B cell (primary cell): ENCODE measurements at regions not wholly inside any gene's neighbourhood (a gene's known extent, or its start where the extent isn't known, plus 50 kb on each side); places are given as distances from the start of the nearest gene placed in this dataset.

Experiments
- ATAC-seq: fragments of 200-7000 bp; cut with Tn5 transposase; one replicate; pipeline ENCODE4 v1.10.0; 2021; ENCODE audit warnings: low read depth, mild to moderate bottlenecking, moderate number of reproducible peaks, moderate library complexity
- CTCF ChIA-PET: fragments of 350-600 bp; sonication (Branson Sonifier 250); formaldehyde crosslinking; loops from one replicate; lab custom pipeline; 2021; ENCODE audit warnings: antibody characterized with exemption, inconsistent platforms; lab: Charles Lee
- POLR2A ChIA-PET: fragments of 350-600 bp; sonication (Branson Sonifier 250); formaldehyde crosslinking; loops from one replicate; lab custom pipeline; 2021; ENCODE audit warnings: antibody characterized with exemption; lab: Charles Lee
- DNase-seq: peaks from one replicate; pipeline ENCODE4 v3.0.0; 2013
- H2AFZ ChIP-seq: 2 replicates; pipeline ENCODE4 v1.6.1; 2012; ENCODE audit warnings: mild to moderate bottlenecking, low read depth, low read length; ENCODE audit not compliant: insufficient read depth, poor library complexity, severe bottlenecking
- H3K27ac ChIP-seq, 2 donors: 1 replicate in 1 of 2; 2 replicates in 1 of 2; pipeline ENCODE4 v1.5.1; 2012 to 2013; ENCODE audit warnings: low read length in 2 of 2, mild to moderate bottlenecking in 2 of 2, moderate library complexity in 1 of 2
- H3K27me3 ChIP-seq, 4 experiments: fragments of 200-600 bp in 1 of 4; sonication (generic) in 1 of 4; replicated peaks in 1 of 4; 1 replicate in 2 of 4; 2 replicates in 2 of 4; pipeline versions ENCODE4 v1.6.1 to v1.7.0; 2013 to 2016; ENCODE audit warnings: low read length in 3 of 4, mild to moderate bottlenecking in 2 of 4, mixed read lengths in 1 of 4, moderate library complexity in 1 of 4; ENCODE audit not compliant: insufficient read depth in 4 of 4, control insufficient read depth in 3 of 4; ENCODE audit errors: control extremely low read depth in 1 of 4
- H3K36me3 ChIP-seq, 2 experiments: replicated peaks in 1 of 2; 1 replicate in 1 of 2; 2 replicates in 1 of 2; pipeline versions ENCODE4 v1.6.1 to v1.7.1; 2013; ENCODE audit warnings: low read length in 1 of 2; ENCODE audit not compliant: insufficient read depth in 2 of 2, control insufficient read depth in 1 of 2; ENCODE audit errors: control extremely low read depth in 1 of 2, extremely low read depth in 1 of 2
- H3K4me1 ChIP-seq, 2 donors: fragments of 200-600 bp in 1 of 2; sonication (generic) in 1 of 2; 1 replicate in 1 of 2; 2 replicates in 1 of 2; pipeline versions ENCODE4 v1.5.1 to v1.6.1; 2013 to 2017; ENCODE audit warnings: low read length in 2 of 2; ENCODE audit not compliant: control insufficient read depth in 2 of 2, insufficient read depth in 2 of 2
- H3K4me2 ChIP-seq: replicated peaks from 2 replicates; pipeline ENCODE3; 2012; ENCODE audit warnings: mild to moderate bottlenecking, low read depth, low read length; ENCODE audit not compliant: poor library complexity, severe bottlenecking
- H3K4me3 ChIP-seq, 5 experiments: fragments of 200-600 bp in 1 of 5; sonication (generic) in 1 of 5; 1 replicate in 3 of 5; 2 replicates in 2 of 5; pipeline versions ENCODE4 v1.5.1 to v1.7.0; 2011 to 2016; ENCODE audit warnings: low read length in 4 of 5, mild to moderate bottlenecking in 4 of 5, low read depth in 2 of 5, control low read depth in 1 of 5, moderate library complexity in 1 of 5; ENCODE audit not compliant: insufficient read depth in 1 of 5; ENCODE audit errors: control extremely low read depth in 1 of 5, extremely low read depth in 1 of 5
- H3K79me2 ChIP-seq: fragments of 200-600 bp; sonication (generic); one replicate; pipeline ENCODE4 v1.6.0; 2016; ENCODE audit warnings: low read length; ENCODE audit not compliant: control insufficient read depth, insufficient read depth
- H3K9ac ChIP-seq: fragments of 200-600 bp; sonication (generic); 2 replicates; pipeline ENCODE4 v1.6.1; 2017; ENCODE audit warnings: mild to moderate bottlenecking, low read length, moderate library complexity
- H3K9me3 ChIP-seq, 3 donors: one replicate each; pipeline versions ENCODE4 v1.6.1 to v1.7.1; 2013; ENCODE audit warnings: low read length in 2 of 3; ENCODE audit not compliant: control insufficient read depth in 2 of 3, insufficient read depth in 1 of 3; ENCODE audit errors: control extremely low read depth in 1 of 3
- H4K20me1 ChIP-seq: 2 replicates; pipeline ENCODE4 v1.6.0; 2012; ENCODE audit warnings: mild to moderate bottlenecking, low read length; ENCODE audit not compliant: insufficient read depth, control insufficient read depth, poor library complexity, severe bottlenecking
- H3K27ac Mint-ChIP-seq: one replicate; pipeline ENCODE4 v1.8.0; 2021; ENCODE audit warnings: mixed read lengths
- H3K27me3 Mint-ChIP-seq: one replicate; pipeline ENCODE4 v1.8.0; 2021; ENCODE audit warnings: mixed read lengths
- H3K4me1 Mint-ChIP-seq: one replicate; pipeline ENCODE4 v1.8.0; 2021; ENCODE audit warnings: mixed read lengths
- H3K4me3 Mint-ChIP-seq: one replicate; pipeline ENCODE4 v1.8.0; 2021; ENCODE audit warnings: mixed read lengths
- H3K9me3 Mint-ChIP-seq: one replicate; pipeline ENCODE4 v1.8.0; 2022; ENCODE audit warnings: mixed read lengths; ENCODE audit not compliant: insufficient read depth
- CTCF ChIP-seq: fragments of 200-600 bp; IDR thresholded peaks from one replicate; pipeline ENCODE4 v1.8.0; 2022; ENCODE audit warnings: antibody characterized with exemption, mild to moderate bottlenecking
- EZH2 ChIP-seq: IDR thresholded peaks from 2 replicates; pipeline ENCODE4 v1.6.1; 2012; ENCODE audit warnings: borderline replicate concordance, low read depth, mild to moderate bottlenecking, moderate library complexity, low read length; ENCODE audit not compliant: insufficient read depth, poor library complexity, severe bottlenecking
- WGBS: methylation state at CpG from one replicate; pipeline ENCODE4 v1.1.5; 2013; ENCODE audit warnings: missing lambda C conversion rate; ENCODE audit not compliant: insufficient coverage; 5-methylcytosine and 5-hydroxymethylcytosine counted together
- intact Hi-C: fragments of 100-400 bp; cut with micrococcal nuclease; formaldehyde crosslinking; loops from one replicate; pipeline ENCODE4 v1.10.0; 2022

- Histone ChIP-seq H3K36me3 (no peaks in the 10 kb centered on the region), H3K9me3 (no peaks in the 10 kb centered on the region), H4K20me1 (no peaks in the 10 kb centered on the region), H3K79me2 (no peaks in the 10 kb centered on the region), H3K27me3 (no peaks in the 10 kb centered on the region), H3K4me1 (no peaks in the 10 kb centered on the region), H3K4me3 (no peak overlapping the region), H3K27ac (no peak overlapping the region), H3K4me2 (no peak overlapping the region), H3K9ac (no peak overlapping the region), H2AFZ (no peak overlapping the region)
- intact Hi-C loops: no loop called here
- DNase-seq (no peak), ATAC-seq (no peak)
- Mint-ChIP-seq H3K27ac (no peak overlapping the region), H3K9me3 (no peaks in the 10 kb centered on the region), H3K4me1 (no peaks in the 10 kb centered on the region), H3K4me3 (no peak overlapping the region), H3K27me3 (peaks cover 4% of the 10 kb centered on the region)
- ChIA-PET CTCF (no interaction called here), POLR2A (no interaction called here)
- WGBS: 78% methylated on average over 1 of the region's 1 CpG
- TF ChIP-seq CTCF (no peak), EZH2 (no peak)
Observed at GRCh38 chr4:149995134-149995756, 83.0 kb upstream of the DCLK2 start.

- Histone ChIP-seq H3K4me2 (no peak overlapping the region), H3K9ac (no peak overlapping the region), H3K4me1 (no peaks in the 10 kb centered on the region), H3K27ac (no peak overlapping the region), H3K79me2 (no peaks in the 10 kb centered on the region), H4K20me1 (no peaks in the 10 kb centered on the region), H2AFZ (no peak overlapping the region), H3K9me3 (no peaks in the 10 kb centered on the region), H3K36me3 (no peaks in the 10 kb centered on the region), H3K27me3 (no peaks in the 10 kb centered on the region), H3K4me3 (no peak overlapping the region)
- WGBS: 39% methylated on average over 3 of the region's 4 CpGs
- Mint-ChIP-seq H3K4me1 (peaks cover 2% of the 10 kb centered on the region), H3K27ac (no peak overlapping the region), H3K27me3 (peaks cover 4% of the 10 kb centered on the region), H3K4me3 (no peak overlapping the region), H3K9me3 (no peaks in the 10 kb centered on the region)
- TF ChIP-seq EZH2: no peak
- no peak for TF ChIP-seq CTCF
- POLR2A ChIA-PET: no interaction called here
- ATAC-seq (no peak), DNase-seq (no peak)
- intact Hi-C loops: no loop called here
- CTCF ChIA-PET: interaction anchor here (1.1 to 3.1 kb wide), 7 partner anchors 8 to 869 kb away, joined by 4 to 20 read pairs (median 5); no protein-coding TSS in a partner anchor
Observed at GRCh38 chr4:149997881-149998421, 80.3 kb upstream of the DCLK2 start.
